HCT116 (cell line): ENCODE measurements at regions not wholly inside any gene's neighbourhood (a gene's known extent, or its start where the extent isn't known, plus 50 kb on each side); places are given as distances from the start of the nearest gene placed in this dataset.

ENCODE experiments used
- ATAC-seq: fragments of 200-7000 bp; cut with Tn5 transposase; 2 replicates; pipeline ENCODE4 v1.9.1; 2020; ENCODE audit warnings: mild to moderate bottlenecking, moderate library complexity
- BruUV-seq: library from RNA; stranded (reverse); fragments of 400-500 nt; replicated peaks from 2 replicates; lab custom pipeline; 2021; lab: Mats Ljungman, UMichigan
- CTCF ChIA-PET: fragments of 300-600 bp; sonication (Branson Sonifier 250); formaldehyde crosslinking; loops from one replicate; lab custom pipeline; 2021; ENCODE audit warnings: antibody characterized with exemption; lab: Charles Lee
- POLR2A ChIA-PET: fragments of 300-600, 350-600 bp; sonication (Branson Sonifier 250); formaldehyde crosslinking; loops from one replicate; lab custom pipeline; 2021; ENCODE audit warnings: antibody characterized with exemption; lab: Charles Lee
- RAD21 ChIA-PET, 2 experiments: fragments of 300-600 bp; sonication (Branson Sonifier 250); formaldehyde crosslinking; loops; one replicate each; lab custom pipeline; 2023; ENCODE audit warnings: low total read pairs in 2 of 2; ENCODE audit not compliant: uncharacterized antibody in 2 of 2, unreplicated experiment in 2 of 2, low non-redundant PET in 1 of 2; lab: Charles Lee
- DNase-seq: peaks from one replicate; pipeline ENCODE4 v3.0.0-alpha.2; 2010; ENCODE audit warnings: low read depth, low spot score
- H2AFZ ChIP-seq: fragments of 200-600 bp; shearing (Covaris generic), sonication (generic); 2 replicates; pipeline ENCODE4 v1.6.1; 2017; ENCODE audit warnings: low read depth, mixed run types, mixed read lengths, antibody characterized with exemption, low read length; ENCODE audit not compliant: poor library complexity, severe bottlenecking
- H3K27ac ChIP-seq: 2 replicates; pipeline ENCODE4 v1.5.1; 2012; ENCODE audit warnings: low read depth, low read length
- H3K27me3 ChIP-seq: fragments of 200-600 bp; sonication (generic); 2 replicates; pipeline ENCODE4 v1.6.1; 2016; ENCODE audit warnings: mixed run types, low read length, mixed read lengths; ENCODE audit not compliant: insufficient read depth
- H3K36me3 ChIP-seq, 2 experiments: fragments of 200-500 bp in 1 of 2; fragments of 200-600 bp in 1 of 2; sonication (Bioruptor generic) in 1 of 2; sonication (generic) in 1 of 2; 2 replicates each; pipeline versions ENCODE4 v1.5.1 to v1.6.1; 2014 to 2016; ENCODE audit warnings: low read length in 2 of 2, inconsistent platforms in 1 of 2, mixed read lengths in 1 of 2, mixed run types in 1 of 2; ENCODE audit not compliant: insufficient read depth in 2 of 2, control insufficient read depth in 1 of 2
- H3K4me1 ChIP-seq, 2 experiments: fragments of 200-600 bp in 1 of 2; sonication (generic) in 1 of 2; 2 replicates each; pipeline versions ENCODE4 v1.5.1 to v1.6.1; 2012 to 2017; ENCODE audit warnings: low read length in 2 of 2, inconsistent platforms in 1 of 2, mild to moderate bottlenecking in 1 of 2, mixed read lengths in 1 of 2, mixed run types in 1 of 2, moderate library complexity in 1 of 2; ENCODE audit not compliant: insufficient read depth in 2 of 2, control insufficient read depth in 1 of 2
- H3K4me2 ChIP-seq: fragments of 200-600 bp; sonication (generic); 2 replicates; pipeline ENCODE4 v1.6.1; 2017; ENCODE audit warnings: mixed run types, low read length, mixed read lengths
- H3K4me3 ChIP-seq, 2 experiments: fragments of 200-600 bp in 1 of 2; sonication (generic) in 1 of 2; replicated peaks in 1 of 2; 2 replicates each; pipeline ENCODE4 v1.5.1; 2011 to 2016; ENCODE audit warnings: low read length in 2 of 2, control low read depth in 1 of 2, low read depth in 1 of 2, mild to moderate bottlenecking in 1 of 2, mixed read lengths in 1 of 2, mixed run types in 1 of 2
- H3K79me2 ChIP-seq: fragments of 200-600 bp; sonication (generic); 2 replicates; pipeline ENCODE4 v1.6.1; 2017; ENCODE audit warnings: mild to moderate bottlenecking, mixed run types, low read length, moderate library complexity, mixed read lengths; ENCODE audit not compliant: insufficient read depth
- H3K9ac ChIP-seq: fragments of 200-600 bp; sonication (generic); 2 replicates; pipeline ENCODE4 v1.6.1; 2016; ENCODE audit warnings: low read length, mixed read lengths
- H3K9me2 ChIP-seq: fragments of 200-600 bp; sonication (generic), shearing (Covaris generic); 2 replicates; pipeline ENCODE4 v1.6.1; 2017; ENCODE audit warnings: mixed run types, mild to moderate bottlenecking, moderate library complexity; ENCODE audit not compliant: insufficient read depth
- H3K9me3 ChIP-seq, 2 experiments: fragments of 200-500 bp in 1 of 2; fragments of 200-600 bp in 1 of 2; sonication (Bioruptor generic) in 1 of 2; sonication (generic) in 1 of 2; 2 replicates each; pipeline ENCODE4 v1.6.1; 2014 to 2017; ENCODE audit warnings: low read length in 2 of 2, mixed read lengths in 2 of 2, inconsistent platforms in 1 of 2, low read depth in 1 of 2, mild to moderate bottlenecking in 1 of 2, mixed run types in 1 of 2, moderate library complexity in 1 of 2; ENCODE audit not compliant: control insufficient read depth in 1 of 2, insufficient read depth in 1 of 2
- H4K20me1 ChIP-seq: fragments of 200-600 bp; sonication (generic), shearing (Covaris generic); 2 replicates; pipeline ENCODE4 v1.6.1; 2017; ENCODE audit warnings: mixed run types, mild to moderate bottlenecking, moderate library complexity; ENCODE audit not compliant: insufficient read depth
- EGR1 ChIP-seq: IDR thresholded peaks from 2 replicates; pipeline ENCODE4 v1.6.1; 2012; ENCODE audit warnings: low read depth
- EZH2 ChIP-seq: fragments of 200-600 bp; sonication (generic); IDR thresholded peaks from 2 replicates; pipeline ENCODE4 v1.6.1; 2017; ENCODE audit warnings: antibody characterized with exemption, mixed run types
- FOSL1 ChIP-seq: IDR thresholded peaks from 2 replicates; pipeline ENCODE4 v1.6.1; 2012; ENCODE audit warnings: low read depth
- JUND ChIP-seq: IDR thresholded peaks from 2 replicates; pipeline ENCODE4 v1.6.1; 2012
- RAD21 ChIP-seq: IDR thresholded peaks from 2 replicates; pipeline ENCODE4 v1.6.1; 2012; ENCODE audit warnings: low read depth, mild to moderate bottlenecking
- SIN3A ChIP-seq: IDR thresholded peaks from 2 replicates; pipeline ENCODE4 v1.6.1; 2012; ENCODE audit warnings: low read depth
- SP1 ChIP-seq: IDR thresholded peaks from 2 replicates; pipeline ENCODE4 v1.6.1; 2012; ENCODE audit warnings: low read depth
- SRF ChIP-seq: IDR thresholded peaks from 2 replicates; pipeline ENCODE4 v1.6.1; 2012; ENCODE audit warnings: low read depth
- TCF7L2 ChIP-seq: IDR thresholded peaks from 2 replicates; pipeline ENCODE4 v1.7.0; 2011; ENCODE audit warnings: borderline replicate concordance, inconsistent platforms; ENCODE audit not compliant: insufficient read depth, insufficient read length; ENCODE audit errors: extremely low read depth
- ZNF274 ChIP-seq: fragments of 200-500 bp; sonication (Bioruptor generic); IDR thresholded peaks from 2 replicates; pipeline ENCODE4 v1.6.1; 2014; ENCODE audit warnings: mild to moderate bottlenecking, low read depth, low read length, inconsistent platforms
- intact Hi-C: fragments of 100-400 bp; cut with micrococcal nuclease; formaldehyde crosslinking; loops from 2 replicates; pipeline ENCODE4 v1.10.0; 2022
- TF ChIP-seq, protein P1 (sequence below): IDR thresholded peaks from 2 replicates; pipeline ENCODE4 v1.6.1; 2012
- TF ChIP-seq, protein P2 (sequence below), 3 experiments: fragments of 200-600 bp in 1 of 3; sonication (generic) in 1 of 3; IDR thresholded peaks in 2 of 3; conservative IDR thresholded peaks in 1 of 3; 2 replicates each; pipeline ENCODE4 v1.5.1; 2012 to 2017; ENCODE audit warnings: low read depth in 2 of 3, low read length in 2 of 3, antibody characterized with exemption in 1 of 3, borderline replicate concordance in 1 of 3, control low read depth in 1 of 3, mild to moderate bottlenecking in 1 of 3, mixed read lengths in 1 of 3, mixed run types in 1 of 3, moderate library complexity in 1 of 3; ENCODE audit not compliant: insufficient read depth in 1 of 3

DNA sequence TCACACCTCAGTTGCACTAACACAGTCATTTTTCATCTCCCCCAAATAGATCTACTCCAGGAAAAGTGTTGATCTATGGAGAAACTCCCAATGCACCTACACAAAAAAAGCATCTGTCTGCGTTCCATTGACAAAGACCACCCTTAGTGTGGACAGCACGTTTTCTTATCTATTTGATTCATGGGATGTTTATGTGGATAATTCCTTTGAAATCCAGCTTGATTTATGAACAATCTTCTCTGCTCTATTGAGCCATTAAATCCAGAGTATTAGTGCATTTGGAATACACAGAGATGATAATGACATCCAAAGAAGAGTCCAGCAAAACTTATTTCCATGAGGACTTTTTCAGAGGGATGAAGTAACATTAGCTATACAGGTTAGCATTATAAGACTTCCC lies 1221.9 kb upstream of the NXPH2 start:
- DNase-seq: no peak
- ChIA-PET POLR2A (no interaction called here), RAD21 (no interaction called here), CTCF (interaction anchor here (1.0 kb wide), 1 partner anchor 10 kb away, joined by 3 read pairs; no protein-coding TSS in a partner anchor)
- Histone ChIP-seq H3K4me3 (no peak overlapping the region), H3K36me3 (no peaks in the 10 kb centered on the region), H3K79me2 (no peaks in the 10 kb centered on the region), H3K9ac (no peak overlapping the region), H3K27ac (no peak overlapping the region), H2AFZ (no peak overlapping the region), H3K9me3 (no peaks in the 10 kb centered on the region), H3K9me2 (no peaks in the 10 kb centered on the region), H3K27me3 (no peaks in the 10 kb centered on the region), H3K4me2 (no peak overlapping the region), H3K4me1 (no peaks in the 10 kb centered on the region), H4K20me1 (no peaks in the 10 kb centered on the region)
- intact Hi-C loops: no loop called here
- ATAC-seq: no peak
- TF ChIP-seq JUND (no peak), SRF (no peak)
- BruUV-seq: no TSS peak

DNA sequence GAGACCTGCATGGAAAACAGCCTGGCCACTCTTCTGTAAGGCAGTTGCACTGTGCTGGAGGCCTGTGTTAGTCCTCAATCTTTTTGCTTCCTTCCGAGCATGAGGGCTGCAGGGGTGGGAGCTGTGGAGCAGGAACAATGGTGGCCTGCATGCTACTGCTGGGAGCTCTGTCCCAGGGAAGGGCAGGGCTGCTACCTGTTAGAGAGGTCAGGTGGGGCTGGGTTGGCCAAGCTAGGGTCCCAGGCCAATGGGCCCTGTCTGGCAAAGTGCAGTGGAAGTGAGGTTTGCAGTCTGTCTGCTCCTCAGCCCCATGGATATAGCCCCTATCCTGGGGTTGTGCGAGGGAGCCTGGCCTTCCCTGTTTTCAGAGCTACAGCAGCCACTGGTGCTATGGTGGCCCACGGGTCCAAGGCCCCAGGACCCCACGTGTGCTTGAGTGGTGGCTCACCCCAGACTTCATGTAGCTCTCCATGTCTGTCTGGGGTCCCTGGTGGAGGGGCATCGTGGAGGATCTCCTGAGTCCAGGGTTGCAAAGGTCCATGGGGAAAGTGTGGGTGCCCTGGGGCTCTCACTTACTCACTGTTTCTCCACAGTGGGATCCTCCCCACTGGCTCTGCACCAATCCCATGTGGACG lies 1212.6 kb upstream of the NXPH2 start:
- Histone ChIP-seq H3K27me3 (no peaks in the 10 kb centered on the region), H3K79me2 (no peaks in the 10 kb centered on the region), H3K4me1 (no peaks in the 10 kb centered on the region), H3K4me3 (no peak overlapping the region), H3K36me3 (no peaks in the 10 kb centered on the region), H3K9me3 (no peaks in the 10 kb centered on the region), H3K9me2 (no peaks in the 10 kb centered on the region), H3K4me2 (no peak overlapping the region), H4K20me1 (no peaks in the 10 kb centered on the region), H2AFZ (no peak overlapping the region), H3K9ac (no peak overlapping the region), H3K27ac (no peak overlapping the region)
- ChIA-PET CTCF (interaction anchor here (1.2 kb wide), 1 partner anchor 10 kb away, joined by 3 read pairs; no protein-coding TSS in a partner anchor), POLR2A (no interaction called here), RAD21 (no interaction called here)
- DNase-seq (no peak), ATAC-seq (no peak)
- no TSS peak for BruUV-seq
- intact Hi-C loops: no loop called here
- TF ChIP-seq FOSL1: no peak
- no peak for TF ChIP-seq SRF
- TF ChIP-seq, protein P1, sequence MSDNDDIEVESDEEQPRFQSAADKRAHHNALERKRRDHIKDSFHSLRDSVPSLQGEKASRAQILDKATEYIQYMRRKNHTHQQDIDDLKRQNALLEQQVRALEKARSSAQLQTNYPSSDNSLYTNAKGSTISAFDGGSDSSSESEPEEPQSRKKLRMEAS: no peak
- no peak for TF ChIP-seq EZH2
- TF ChIP-seq TCF7L2: no peak
- TF ChIP-seq JUND: no peak
- TF ChIP-seq EGR1: no peak
- TF ChIP-seq, protein P2, sequence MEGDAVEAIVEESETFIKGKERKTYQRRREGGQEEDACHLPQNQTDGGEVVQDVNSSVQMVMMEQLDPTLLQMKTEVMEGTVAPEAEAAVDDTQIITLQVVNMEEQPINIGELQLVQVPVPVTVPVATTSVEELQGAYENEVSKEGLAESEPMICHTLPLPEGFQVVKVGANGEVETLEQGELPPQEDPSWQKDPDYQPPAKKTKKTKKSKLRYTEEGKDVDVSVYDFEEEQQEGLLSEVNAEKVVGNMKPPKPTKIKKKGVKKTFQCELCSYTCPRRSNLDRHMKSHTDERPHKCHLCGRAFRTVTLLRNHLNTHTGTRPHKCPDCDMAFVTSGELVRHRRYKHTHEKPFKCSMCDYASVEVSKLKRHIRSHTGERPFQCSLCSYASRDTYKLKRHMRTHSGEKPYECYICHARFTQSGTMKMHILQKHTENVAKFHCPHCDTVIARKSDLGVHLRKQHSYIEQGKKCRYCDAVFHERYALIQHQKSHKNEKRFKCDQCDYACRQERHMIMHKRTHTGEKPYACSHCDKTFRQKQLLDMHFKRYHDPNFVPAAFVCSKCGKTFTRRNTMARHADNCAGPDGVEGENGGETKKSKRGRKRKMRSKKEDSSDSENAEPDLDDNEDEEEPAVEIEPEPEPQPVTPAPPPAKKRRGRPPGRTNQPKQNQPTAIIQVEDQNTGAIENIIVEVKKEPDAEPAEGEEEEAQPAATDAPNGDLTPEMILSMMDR (IDR thresholded peaks at IDR 0.05 in 2 of 3, conservative IDR thresholded peaks at IDR 0.05 in 1 of 3; ENCODE audit: borderline replicate concordance in 1 of 3, insufficient read depth in 1 of 3, low read depth in 2 of 3, low read length in 2 of 3): no peak
- no peak for TF ChIP-seq SIN3A
- TF ChIP-seq SP1: no peak
- no peak for TF ChIP-seq RAD21
- TF ChIP-seq ZNF274: no peak
